Urinary bladder (tissue), 4 donors: ENCODE measurements at regions not wholly inside any gene's neighbourhood (a gene's known extent, or its start where the extent isn't known, plus 50 kb on each side); places are given as distances from the start of the nearest gene placed in this dataset. TPM values are rescaled to one million over a fixed set of nuclear protein-coding genes. Genes with fewer than 3 reads are reported as not detected.

Experiments
- DNase-seq: peaks from one replicate; pipeline ENCODE4 v3.0.0-alpha.2; 2015; ENCODE audit errors: extremely low spot score
- H3K27ac ChIP-seq: one replicate; pipeline ENCODE4 v1.5.1; 2013; ENCODE audit warnings: low read depth, mild to moderate bottlenecking, moderate library complexity
- H3K36me3 ChIP-seq: one replicate; pipeline ENCODE4 v1.6.1; 2013; ENCODE audit warnings: mild to moderate bottlenecking, moderate library complexity; ENCODE audit not compliant: insufficient read depth
- H3K4me1 ChIP-seq: one replicate; pipeline ENCODE4 v1.6.1; 2013; ENCODE audit warnings: mild to moderate bottlenecking, moderate library complexity; ENCODE audit not compliant: insufficient read depth
- H3K4me3 ChIP-seq: one replicate; pipeline ENCODE4 v1.5.1; 2013; ENCODE audit warnings: low read depth, low read length
- WGBS: extraction: QIAGEN DNeasy Blood & Tissue Kit; methylation state at CpG from one replicate; pipeline ENCODE4 v1.1.7; 2013; 5-methylcytosine and 5-hydroxymethylcytosine counted together
- small RNA-seq: library from RNA; depleted of rRNA; stranded (forward); fragments of <200 nt; gene quantifications from one replicate; pipeline ENCODE3, GENCODE V24; 2014
- donor health status: healthy with polysubstance abuse.
- donor health status: healthy.

DNA sequence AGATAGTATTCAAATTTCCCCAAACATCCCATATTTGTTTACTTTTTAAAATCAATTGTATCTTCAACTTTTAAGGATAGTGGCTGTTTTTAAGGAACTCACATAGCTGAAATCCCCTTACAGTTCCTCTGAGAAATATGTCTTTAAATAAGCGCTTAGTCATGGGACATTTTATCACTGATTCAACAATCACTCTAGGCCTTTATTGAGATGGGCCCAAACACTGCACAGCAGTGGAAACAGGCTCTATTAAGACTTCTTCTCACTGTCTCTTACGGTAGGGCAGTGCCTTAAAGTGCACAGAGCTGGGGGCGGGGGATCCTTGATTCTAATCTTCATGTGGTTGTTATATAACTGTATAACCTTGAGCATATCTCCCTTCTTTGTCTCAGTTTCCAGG, 59.8 kb upstream of the RREB1 start:
- H3K36me3 ChIP-seq = no peaks in the 10 kb centered on the region
- no peaks in the 10 kb centered on the region for H3K4me1 ChIP-seq
- no peak overlapping the region for H3K4me3 ChIP-seq
- WGBS = 74% methylated on average over 3 of the region's 3 CpGs
- no peak for DNase-seq
- no peak overlapping the region for H3K27ac ChIP-seq

- H3K27ac ChIP-seq = no peak overlapping the region
- H3K36me3 ChIP-seq = no peaks in the 10 kb centered on the region
- H3K4me1 ChIP-seq = no peaks in the 10 kb centered on the region
- no peak for DNase-seq
- WGBS = 94% methylated on average over 2 of the region's 2 CpGs
- no peak overlapping the region for H3K4me3 ChIP-seq
These were observed 58.9 kb upstream of the RREB1 start for GRCh38 chr6:7048894-7049293.

GRCh38 chr6:7050004-7050403, 57.8 kb upstream of the RREB1 start:
- Histone ChIP-seq H3K36me3 (no peaks in the 10 kb centered on the region), H3K27ac (no peak overlapping the region), H3K4me1 (no peaks in the 10 kb centered on the region), H3K4me3 (no peak overlapping the region)
- no peak for DNase-seq
- 83% methylated on average over 2 of the region's 2 CpGs for WGBS

- DNase-seq = no peak
- WGBS = 13% methylated on average over 68 of the region's 68 CpGs
- Histone ChIP-seq H3K4me3 (peak overlapping the region; percentile 59), H3K27ac (peak overlapping the region; percentile 76), H3K4me1 (no peaks in the 10 kb centered on the region), H3K36me3 (no peaks in the 10 kb centered on the region)
These were observed 56.6 kb upstream of the RREB1 start for GRCh38 chr6:7050872-7051779.

DNA sequence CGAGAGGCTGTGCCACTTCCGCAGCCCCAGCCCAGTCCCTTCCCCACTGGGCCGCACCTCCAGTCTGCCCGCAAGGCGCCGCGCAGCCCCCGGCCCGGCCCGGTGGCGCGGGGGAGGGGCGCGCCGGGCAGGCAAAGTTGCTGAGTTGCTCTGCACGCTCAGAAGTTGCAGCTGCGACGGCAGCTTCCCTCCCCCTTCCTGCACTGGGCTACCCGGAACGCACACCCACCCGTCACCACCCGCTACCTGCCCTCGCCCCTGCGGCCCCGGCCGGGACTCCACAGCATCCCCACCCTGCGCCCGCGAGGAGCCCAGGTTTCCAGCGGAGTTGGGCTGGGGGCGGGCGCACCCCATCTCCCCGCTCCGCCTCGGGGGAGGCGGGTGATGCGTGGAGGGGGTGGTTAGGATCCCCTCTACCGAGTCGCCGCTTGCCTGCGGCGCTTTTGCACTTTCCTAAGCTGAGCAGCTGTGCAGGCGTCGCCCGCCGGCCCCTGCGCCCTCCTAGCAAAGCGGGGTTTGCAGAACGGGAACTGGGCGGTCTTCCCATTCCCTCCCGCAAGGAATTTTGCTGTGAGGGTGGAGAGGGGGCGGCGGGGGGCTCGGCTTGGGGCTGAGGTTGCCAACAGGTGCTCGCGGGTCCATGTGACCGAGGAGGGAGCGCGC, 55.9 kb upstream of the RREB1 start:
- WGBS = under 1% methylated on average over 59 of the region's 59 CpGs
- Histone ChIP-seq H3K27ac (peak overlapping the region; percentile 76), H3K4me3 (peak overlapping the region; percentile 59), H3K36me3 (no peaks in the 10 kb centered on the region), H3K4me1 (no peaks in the 10 kb centered on the region)
- DNase-seq = no peak

DNA sequence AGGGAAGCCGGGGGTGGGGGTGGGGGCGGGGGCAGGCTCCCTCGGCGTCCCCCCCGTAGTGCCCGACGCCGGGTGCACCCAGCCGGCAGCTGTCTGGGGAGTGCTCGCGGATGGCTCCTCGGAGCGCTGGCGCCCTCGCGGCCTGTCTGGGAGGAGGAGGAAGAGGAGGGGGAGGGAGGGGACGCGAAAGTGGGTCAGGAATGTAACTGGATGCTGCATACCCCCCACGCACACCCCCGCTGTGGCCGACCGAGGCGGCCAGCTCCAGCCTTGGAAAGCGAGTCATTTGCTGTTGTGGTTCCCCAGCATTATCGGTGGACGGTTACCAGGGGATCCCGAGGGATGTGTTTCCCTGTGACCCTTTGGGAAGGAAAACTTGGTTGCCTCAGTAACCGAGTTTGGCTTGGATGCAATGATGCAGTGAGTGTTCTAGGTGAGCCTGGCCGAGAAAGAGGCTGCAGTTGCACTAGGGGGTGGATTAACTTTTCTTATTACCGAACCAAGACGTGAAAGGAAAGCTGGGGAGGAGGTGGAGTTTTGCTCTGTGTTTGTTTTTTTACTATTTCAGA, 55.2 kb upstream of the RREB1 start:
- peak overlapping the region; percentile 59 for H3K4me3 ChIP-seq
- H3K36me3 ChIP-seq = no peaks in the 10 kb centered on the region
- peak overlapping the region; percentile 60 for H3K27ac ChIP-seq
- H3K4me1 ChIP-seq = no peaks in the 10 kb centered on the region
- DNase-seq = no peak
- WGBS = 3% methylated on average over 31 of the region's 31 CpGs

- H3K4me3 ChIP-seq = no peak overlapping the region
- no peak overlapping the region for H3K27ac ChIP-seq
- no peak for DNase-seq
- no peaks in the 10 kb centered on the region for H3K36me3 ChIP-seq
- WGBS = 52% methylated on average over 5 of the region's 5 CpGs
- peaks cover 2% of the 10 kb centered on the region for H3K4me1 ChIP-seq
These were observed 54.5 kb upstream of the RREB1 start for GRCh38 chr6:7053125-7053774.

Small RNAs in the stretch of these regions (small RNA-seq; reads per million reads assigned to genes)
- not detected for gene RN7SL554P
